ENCODE measurements at regions not wholly inside any gene's neighbourhood (a gene's known extent, or its start where the extent isn't known, plus 50 kb on each side); places are given as distances from the start of the nearest gene placed in this dataset.

DNA sequence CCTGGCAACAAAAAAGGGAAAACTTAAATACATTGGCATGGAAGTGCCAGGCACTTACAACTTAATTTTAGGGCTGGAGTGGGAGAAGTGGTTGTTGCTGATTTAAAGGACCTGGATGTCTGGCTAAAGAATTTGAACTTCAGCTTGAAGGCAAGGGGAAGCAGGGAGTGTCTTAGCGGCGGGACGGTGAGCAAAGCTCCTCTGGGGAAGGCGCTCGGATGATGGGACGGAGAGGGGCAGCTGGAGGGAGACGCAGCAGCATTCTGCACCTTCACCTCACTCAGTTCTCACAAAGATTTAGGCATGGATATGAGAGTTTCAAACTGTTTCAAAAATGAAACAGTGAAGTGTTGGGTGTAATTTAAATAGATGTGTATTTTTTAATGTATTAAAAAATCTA lies 967.1 kb downstream of the BRD1 start:
- TF ChIP-seq, protein P1, sequence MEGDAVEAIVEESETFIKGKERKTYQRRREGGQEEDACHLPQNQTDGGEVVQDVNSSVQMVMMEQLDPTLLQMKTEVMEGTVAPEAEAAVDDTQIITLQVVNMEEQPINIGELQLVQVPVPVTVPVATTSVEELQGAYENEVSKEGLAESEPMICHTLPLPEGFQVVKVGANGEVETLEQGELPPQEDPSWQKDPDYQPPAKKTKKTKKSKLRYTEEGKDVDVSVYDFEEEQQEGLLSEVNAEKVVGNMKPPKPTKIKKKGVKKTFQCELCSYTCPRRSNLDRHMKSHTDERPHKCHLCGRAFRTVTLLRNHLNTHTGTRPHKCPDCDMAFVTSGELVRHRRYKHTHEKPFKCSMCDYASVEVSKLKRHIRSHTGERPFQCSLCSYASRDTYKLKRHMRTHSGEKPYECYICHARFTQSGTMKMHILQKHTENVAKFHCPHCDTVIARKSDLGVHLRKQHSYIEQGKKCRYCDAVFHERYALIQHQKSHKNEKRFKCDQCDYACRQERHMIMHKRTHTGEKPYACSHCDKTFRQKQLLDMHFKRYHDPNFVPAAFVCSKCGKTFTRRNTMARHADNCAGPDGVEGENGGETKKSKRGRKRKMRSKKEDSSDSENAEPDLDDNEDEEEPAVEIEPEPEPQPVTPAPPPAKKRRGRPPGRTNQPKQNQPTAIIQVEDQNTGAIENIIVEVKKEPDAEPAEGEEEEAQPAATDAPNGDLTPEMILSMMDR (IDR thresholded peaks at IDR 0.05): no peak
- TF ChIP-seq POLR2A (IDR thresholded peaks at IDR 0.05) (no peak), POLR2AphosphoS5 (IDR thresholded peaks at IDR 0.05) (no peak), EP300 (IDR thresholded peaks at IDR 0.05) (no peak)
